IMR-90 (cell line): ENCODE measurements at regions not wholly inside any gene's neighbourhood (a gene's known extent, or its start where the extent isn't known, plus 50 kb on each side); places are given as distances from the start of the nearest gene placed in this dataset.

Experiments
- ATAC-seq: fragments of 200-7000 bp; cut with Tn5 transposase; 2 replicates; pipeline ENCODE4 v1.9.1; 2020; ENCODE audit warnings: low read depth, mild to moderate bottlenecking, moderate library complexity
- BruUV-seq: library from RNA; stranded (reverse); fragments of 400-500 nt; replicated peaks from 2 replicates; lab custom pipeline; 2021; lab: Mats Ljungman, UMichigan
- CTCF ChIA-PET: fragments of 300-600 bp; formaldehyde crosslinking; extraction: SDS; loops from one replicate; lab custom pipeline; 2021; ENCODE audit warnings: antibody characterized with exemption; lab: Yijun Ruan, JAX
- POLR2A ChIA-PET: fragments of 300-600 bp; sonication (Branson Sonifier 250); formaldehyde crosslinking; loops from one replicate; lab custom pipeline; 2022; ENCODE audit warnings: antibody characterized with exemption; ENCODE audit not compliant: unreplicated experiment; lab: Charles Lee
- DNase-seq: peaks from one replicate; pipeline ENCODE4 v3.0.0; 2013
- H2AFZ ChIP-seq: replicated peaks from 2 replicates; pipeline ENCODE3; 2013; ENCODE audit warnings: low read length, mild to moderate bottlenecking; ENCODE audit not compliant: poor library complexity
- H2AK5ac ChIP-seq: 2 replicates; pipeline ENCODE4 v1.6.1; 2013; ENCODE audit warnings: low read depth, low read length, inconsistent platforms
- H2AK9ac ChIP-seq: replicated peaks from 2 replicates; pipeline ENCODE3; 2013; ENCODE audit warnings: mild to moderate bottlenecking, low read depth, low read length, moderate library complexity; ENCODE audit not compliant: poor library complexity
- H2BK120ac ChIP-seq: 2 replicates; pipeline ENCODE4 v1.6.1; 2013; ENCODE audit warnings: low read depth, low read length, inconsistent platforms
- H2BK15ac ChIP-seq: 3 replicates; pipeline ENCODE4 v1.6.1; 2013; ENCODE audit warnings: low read depth, low read length, inconsistent platforms
- H2BK20ac ChIP-seq: 2 replicates; pipeline ENCODE4 v1.6.1; 2013; ENCODE audit warnings: low read depth, mild to moderate bottlenecking, inconsistent platforms, low read length, moderate library complexity
- H2BK5ac ChIP-seq: 2 replicates; pipeline ENCODE4 v1.6.1; 2013; ENCODE audit warnings: mild to moderate bottlenecking, low read depth, low read length, inconsistent platforms; ENCODE audit not compliant: poor library complexity, severe bottlenecking
- H3K14ac ChIP-seq: replicated peaks from 2 replicates; pipeline ENCODE4 v1.6.1; 2013; ENCODE audit warnings: low read depth, low read length, inconsistent platforms
- H3K18ac ChIP-seq: 2 replicates; pipeline ENCODE4 v1.6.1; 2013; ENCODE audit warnings: low read depth, low read length, control low read depth
- H3K23ac ChIP-seq: 2 replicates; pipeline ENCODE4 v1.6.1; 2013; ENCODE audit warnings: low read depth, low read length, inconsistent platforms
- H3K27ac ChIP-seq: 2 replicates; pipeline ENCODE4 v1.5.1; 2013; ENCODE audit warnings: mild to moderate bottlenecking, control low read depth, low read length; ENCODE audit not compliant: insufficient read depth
- H3K27me3 ChIP-seq: 2 replicates; pipeline ENCODE4 v1.6.1; 2013; ENCODE audit warnings: low read length; ENCODE audit not compliant: control insufficient read depth, insufficient read depth
- H3K36me3 ChIP-seq: 2 replicates; pipeline ENCODE4 v1.6.1; 2013; ENCODE audit warnings: low read length, mixed read lengths; ENCODE audit not compliant: control insufficient read depth, insufficient read depth
- H3K4ac ChIP-seq: 2 replicates; pipeline ENCODE4 v1.6.1; 2013; ENCODE audit warnings: low read depth, low read length, inconsistent platforms
- H3K4me1 ChIP-seq: 2 replicates; pipeline ENCODE4 v1.6.1; 2013; ENCODE audit warnings: low read length, mixed read lengths; ENCODE audit not compliant: control insufficient read depth, insufficient read depth
- H3K4me2 ChIP-seq: 2 replicates; pipeline ENCODE4 v1.6.1; 2013; ENCODE audit warnings: low read depth, mild to moderate bottlenecking, control low read depth, low read length, moderate library complexity
- H3K4me3 ChIP-seq: 2 replicates; pipeline ENCODE4 v1.5.1; 2013; ENCODE audit warnings: low read depth, mild to moderate bottlenecking, control low read depth, low read length, moderate library complexity; ENCODE audit not compliant: insufficient read depth
- H3K56ac ChIP-seq: 2 replicates; pipeline ENCODE4 v1.6.1; 2013; ENCODE audit warnings: low read length, inconsistent platforms; ENCODE audit not compliant: insufficient read depth; ENCODE audit errors: extremely low read depth
- H3K79me1 ChIP-seq, 2 experiments: 2 replicates each; pipeline ENCODE4 v1.6.1; 2013; ENCODE audit warnings: low read length in 2 of 2, inconsistent platforms in 1 of 2, low read depth in 1 of 2
- H3K9ac ChIP-seq: 2 replicates; pipeline ENCODE4 v1.6.1; 2013; ENCODE audit warnings: low read depth, low read length, control low read depth
- H3K9me1 ChIP-seq: 2 replicates; pipeline ENCODE4 v1.6.1; 2013; ENCODE audit warnings: low read length, inconsistent platforms; ENCODE audit not compliant: insufficient read depth
- H3K9me3 ChIP-seq: 2 replicates; pipeline ENCODE4 v1.6.1; 2013; ENCODE audit warnings: low read length; ENCODE audit not compliant: control insufficient read depth, insufficient read depth
- H4K20me1 ChIP-seq: 2 replicates; pipeline ENCODE4 v1.6.1; 2013; ENCODE audit warnings: low read length, inconsistent platforms; ENCODE audit not compliant: insufficient read depth
- H4K5ac ChIP-seq: 2 replicates; pipeline ENCODE4 v1.6.1; 2013; ENCODE audit warnings: mild to moderate bottlenecking, low read depth, low read length, control low read depth
- H4K8ac ChIP-seq, 2 experiments: 2 replicates each; pipeline ENCODE4 v1.6.1; 2013; ENCODE audit warnings: low read depth in 2 of 2, low read length in 2 of 2, control low read depth in 1 of 2, inconsistent platforms in 1 of 2
- H4K91ac ChIP-seq: 2 replicates; pipeline ENCODE4 v1.6.1; 2013; ENCODE audit warnings: low read depth, low read length, inconsistent platforms; ENCODE audit not compliant: insufficient read depth
- RAD21 ChIP-seq: IDR thresholded peaks from 2 replicates; pipeline ENCODE4 v1.6.1; 2012; ENCODE audit warnings: low read length, improper control_type of control experiment
- WGBS, 2 experiments: methylation state at CpG; one replicate each; pipeline versions ENCODE4 v1.1.5 to v1.1.7; 2013; ENCODE audit warnings: missing lambda C conversion rate in 2 of 2; ENCODE audit not compliant: insufficient read length in 1 of 2; ENCODE audit errors: extremely low coverage in 2 of 2; 5-methylcytosine and 5-hydroxymethylcytosine counted together
- dilution Hi-C: fragments of 300-500 bp; cut with HindIII; formaldehyde crosslinking; loops from one replicate; pipeline ENCODE4 v1.14.3; 2018; ENCODE audit warnings: low sequenced_read_pairs; ENCODE audit not compliant: unreplicated experiment
- in situ Hi-C: fragments of 300-500 bp; cut with MboI; formaldehyde crosslinking; loops from 3 replicates; pipeline ENCODE4 v1.14.3; 2019; ENCODE audit warnings: low sequenced_read_pairs, inconsistent platforms, mixed read lengths
- intact Hi-C: fragments of 100-400 bp; cut with micrococcal nuclease; formaldehyde crosslinking; loops from 2 replicates; pipeline ENCODE4 v1.10.0; 2022

DNA sequence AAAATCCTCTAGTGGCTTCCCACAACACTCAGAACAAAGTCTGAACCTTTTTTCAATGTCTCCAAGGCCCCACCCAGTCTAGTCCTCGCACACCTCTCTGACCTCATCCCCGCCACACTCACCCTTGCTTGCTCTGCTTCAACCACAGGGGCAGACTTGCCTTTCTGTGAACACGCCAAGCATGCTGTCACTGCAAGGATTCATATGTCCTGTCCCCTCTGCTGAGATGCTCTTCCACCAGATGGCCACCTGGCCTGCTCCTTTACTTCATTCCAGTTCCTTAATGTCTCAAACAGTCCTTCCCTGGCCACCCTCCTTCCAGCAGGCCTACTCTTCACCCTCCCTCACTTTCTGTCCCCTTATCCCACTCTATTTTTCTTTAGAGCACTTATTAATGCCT is 60.6 kb upstream of the ARHGAP20 start:
- CTCF ChIA-PET = no interaction called here
- H2AFZ ChIP-seq = peak overlapping the region; percentile 40
- H3K79me1 ChIP-seq = no peaks in the 10 kb centered on the region
- H3K4ac ChIP-seq = no peak overlapping the region
- BruUV-seq = no TSS peak
- no peaks in the 10 kb centered on the region for H4K20me1 ChIP-seq
- in situ Hi-C loops = no loop called here
- 100% methylated on average over 3 of the region's 3 CpGs; no CpG with 5 or more reads in 1 of the 2 experiments for WGBS, 2 experiments
- H3K4me2 ChIP-seq = no peak overlapping the region
- H3K14ac ChIP-seq = 0 out of 2 replicates have a peak overlapping the region, but pooled peaks have one; percentile 39
- H2AK5ac ChIP-seq = peak overlapping the region; percentile 59; the same call in 1 of the 2 replicates
- no peak for TF ChIP-seq RAD21
- H4K8ac ChIP-seq = no peak overlapping the region
- no peak overlapping the region for H3K23ac ChIP-seq
- intact Hi-C loops = no loop called here
- no peaks in the 10 kb centered on the region for H3K9me1 ChIP-seq
- H4K91ac ChIP-seq = no peak overlapping the region
- no peaks in the 10 kb centered on the region for H3K36me3 ChIP-seq
- no peak overlapping the region for H2BK5ac ChIP-seq
- POLR2A ChIA-PET = no interaction called here
- peaks cover 2% of the 10 kb centered on the region for H3K4me1 ChIP-seq
- H4K5ac ChIP-seq = no peak overlapping the region
- H2BK15ac ChIP-seq = no peak overlapping the region; the same call in 2 of the 3 replicates
- H3K27ac ChIP-seq = no peak overlapping the region
- H3K27me3 ChIP-seq = no peaks in the 10 kb centered on the region
- dilution Hi-C loops = no loop called here
- H2BK120ac ChIP-seq = peak overlapping the region; percentile 64
- H2BK20ac ChIP-seq = peak overlapping the region; percentile 18; the same call in 1 of the 2 replicates
- DNase-seq (no peak), ATAC-seq (no peak)
- no peak overlapping the region for H3K18ac ChIP-seq
- H2AK9ac ChIP-seq = no peak overlapping the region
- no peak overlapping the region for H3K4me3 ChIP-seq
- no peak overlapping the region for H3K9ac ChIP-seq
- H3K9me3 ChIP-seq = no peaks in the 10 kb centered on the region
- no peak overlapping the region for H3K56ac ChIP-seq
